Gastroesophageal sphincter (tissue), 4 donors: ENCODE measurements at regions not wholly inside any gene's neighbourhood (a gene's known extent, or its start where the extent isn't known, plus 50 kb on each side); places are given as distances from the start of the nearest gene placed in this dataset.

Experiments
- ATAC-seq: fragments of 150-250 bp; one replicate; pipeline ENCODE4 v1.9.1; 2016; ENCODE audit warnings: mild to moderate bottlenecking, moderate library complexity
- H3K27ac ChIP-seq, 4 donors: fragments of 200-600 bp; sonication (generic) in 3 of 4; 1 replicate in 3 of 4; 2 replicates in 1 of 4; pipeline ENCODE4 v1.5.1; 2016 to 2019
- H3K27me3 ChIP-seq: fragments of 200-600 bp; sonication (generic); one replicate; pipeline ENCODE4 v1.5.1; 2019
- H3K36me3 ChIP-seq, 2 donors: fragments of 200-600 bp; sonication (generic); one replicate each; pipeline ENCODE4 v1.5.1; 2019; ENCODE audit warnings: control low read depth in 1 of 2
- H3K4me1 ChIP-seq, 3 donors: fragments of 200-600 bp; sonication (generic); 1 replicate in 2 of 3; 2 replicates in 1 of 3; pipeline ENCODE4 v1.5.1; 2016 to 2019; ENCODE audit warnings: control low read depth in 2 of 3
- H3K4me3 ChIP-seq, 2 donors: fragments of 200-600 bp; sonication (generic); one replicate each; pipeline ENCODE4 v1.5.1; 2019; ENCODE audit warnings: mild to moderate bottlenecking in 1 of 2, moderate library complexity in 1 of 2
- H3K9me3 ChIP-seq, 3 donors: fragments of 200-600 bp; sonication (generic); one replicate each; pipeline ENCODE4 v1.5.1; 2017 to 2019; ENCODE audit warnings: control low read depth in 2 of 3
- EP300 ChIP-seq: sonication (generic); formaldehyde crosslinking; IDR thresholded peaks from one replicate; pipeline ENCODE4 v1.6.1; 2017; ENCODE audit warnings: antibody characterized with exemption, mild to moderate bottlenecking
- POLR2A ChIP-seq, 2 donors: fragments of 450-650 bp; IDR thresholded peaks; one replicate each; pipeline ENCODE4 v1.6.1; 2017; ENCODE audit warnings: antibody characterized with exemption in 2 of 2, mild to moderate bottlenecking in 2 of 2, moderate library complexity in 1 of 2
- POLR2AphosphoS5 ChIP-seq: sonication (generic); formaldehyde crosslinking; IDR thresholded peaks from one replicate; pipeline ENCODE4 v1.6.1; 2017; ENCODE audit warnings: antibody characterized with exemption
- WGBS, 2 donors: methylation state at CpG; one replicate each; pipeline ENCODE4 v1.1.5; 2018; ENCODE audit warnings: low coverage in 1 of 2; 5-methylcytosine and 5-hydroxymethylcytosine counted together
- TF ChIP-seq, protein P1 (sequence below), 4 experiments: fragments of 200-600 bp in 2 of 4; fragments of 450-650 bp in 2 of 4; sonication (generic) in 1 of 4; IDR thresholded peaks; one replicate each; pipeline ENCODE4 v1.5.1; 2017 to 2019; ENCODE audit warnings: antibody characterized with exemption in 4 of 4, mild to moderate bottlenecking in 2 of 4, moderate library complexity in 2 of 4

DNA sequence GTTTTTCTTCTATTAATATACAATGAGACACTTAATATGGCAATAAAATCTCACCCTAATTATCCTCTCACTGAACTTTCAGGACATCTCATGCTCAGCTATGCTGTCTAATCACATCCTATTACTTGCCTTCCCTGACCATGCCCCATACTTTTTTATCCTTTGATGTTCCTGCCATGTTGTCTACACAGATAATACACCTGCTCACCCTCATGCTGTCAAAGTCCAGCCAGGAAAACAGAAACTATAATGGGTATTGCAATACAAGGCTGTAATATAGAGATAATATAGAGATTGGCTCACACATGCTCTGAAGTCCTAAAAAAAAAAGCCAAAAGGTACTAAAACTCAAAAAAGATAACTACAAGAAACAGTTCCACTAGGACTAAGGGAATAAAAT, 305.4 kb downstream of the PRDM5 start:
- ATAC-seq, result no peak

DNA sequence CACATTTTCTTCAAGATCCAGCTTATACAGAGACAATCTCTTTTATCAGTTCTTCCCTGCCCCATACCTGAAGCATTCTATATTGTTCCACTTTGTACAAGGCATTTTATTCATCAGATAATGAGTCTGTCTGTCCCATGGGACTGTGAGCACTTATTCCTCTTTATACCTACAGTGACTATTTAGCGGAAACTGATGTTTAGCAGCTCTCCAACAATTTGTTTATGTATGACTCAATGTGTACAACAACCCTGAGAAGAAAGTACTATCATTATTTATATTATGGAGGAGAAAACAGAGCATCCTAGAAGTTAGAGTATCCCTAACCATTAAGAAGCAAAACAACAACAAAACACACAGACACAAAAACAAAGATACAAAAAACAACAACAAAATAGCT, 306.5 kb downstream of the PRDM5 start:
- ATAC-seq, result no peak
- Histone ChIP-seq H3K4me1 (no peaks in the 10 kb centered on the region), H3K9me3 (no peaks in the 10 kb centered on the region), H3K4me3 (no peak overlapping the region), H3K36me3 (no peaks in the 10 kb centered on the region), H3K27ac (no peak overlapping the region), H3K27me3 (no peaks in the 10 kb centered on the region)
- TF ChIP-seq, protein P1, sequence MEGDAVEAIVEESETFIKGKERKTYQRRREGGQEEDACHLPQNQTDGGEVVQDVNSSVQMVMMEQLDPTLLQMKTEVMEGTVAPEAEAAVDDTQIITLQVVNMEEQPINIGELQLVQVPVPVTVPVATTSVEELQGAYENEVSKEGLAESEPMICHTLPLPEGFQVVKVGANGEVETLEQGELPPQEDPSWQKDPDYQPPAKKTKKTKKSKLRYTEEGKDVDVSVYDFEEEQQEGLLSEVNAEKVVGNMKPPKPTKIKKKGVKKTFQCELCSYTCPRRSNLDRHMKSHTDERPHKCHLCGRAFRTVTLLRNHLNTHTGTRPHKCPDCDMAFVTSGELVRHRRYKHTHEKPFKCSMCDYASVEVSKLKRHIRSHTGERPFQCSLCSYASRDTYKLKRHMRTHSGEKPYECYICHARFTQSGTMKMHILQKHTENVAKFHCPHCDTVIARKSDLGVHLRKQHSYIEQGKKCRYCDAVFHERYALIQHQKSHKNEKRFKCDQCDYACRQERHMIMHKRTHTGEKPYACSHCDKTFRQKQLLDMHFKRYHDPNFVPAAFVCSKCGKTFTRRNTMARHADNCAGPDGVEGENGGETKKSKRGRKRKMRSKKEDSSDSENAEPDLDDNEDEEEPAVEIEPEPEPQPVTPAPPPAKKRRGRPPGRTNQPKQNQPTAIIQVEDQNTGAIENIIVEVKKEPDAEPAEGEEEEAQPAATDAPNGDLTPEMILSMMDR (IDR thresholded peaks at IDR 0.05), result no peak
- TF ChIP-seq POLR2A (IDR thresholded peaks at IDR 0.05) (no peak), EP300 (no peak), POLR2AphosphoS5 (no peak)
- 67% methylated on average over 1 of the region's 1 CpG; no CpG with 5 or more reads in 1 of the 2 donors for WGBS, 2 donors

More for the DNA sequence above, 305.4 kb downstream of the PRDM5 start:
- TF ChIP-seq EP300 (no peak), POLR2A (IDR thresholded peaks at IDR 0.05) (no peak), POLR2AphosphoS5 (no peak)
- TF ChIP-seq, protein P1 (IDR thresholded peaks at IDR 0.05), result no peak
- Histone ChIP-seq H3K27ac (no peak overlapping the region), H3K4me1 (no peaks in the 10 kb centered on the region), H3K9me3 (no peaks in the 10 kb centered on the region), H3K36me3 (no peaks in the 10 kb centered on the region), H3K27me3 (no peaks in the 10 kb centered on the region), H3K4me3 (no peak overlapping the region)

DNA sequence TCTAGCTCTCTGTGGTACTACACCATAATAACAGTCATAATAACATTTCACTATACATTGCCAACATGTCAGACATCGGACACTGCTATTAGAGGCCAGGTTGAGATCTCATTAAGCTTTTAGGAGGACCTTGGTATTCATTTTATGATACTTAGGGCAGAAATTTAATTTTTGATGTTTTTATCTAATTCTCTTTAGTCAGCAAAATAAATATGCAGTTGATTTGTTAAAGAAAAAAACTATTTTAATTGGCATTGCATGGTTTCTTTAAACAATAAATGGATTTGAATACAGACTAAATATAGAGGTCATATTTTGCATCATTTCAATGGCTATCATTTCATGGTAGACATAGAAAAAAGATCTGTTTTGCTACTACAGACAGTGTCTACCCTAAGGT, 308.7 kb downstream of the PRDM5 start:
- TF ChIP-seq, protein P1 (IDR thresholded peaks at IDR 0.05), result no peak
- TF ChIP-seq POLR2AphosphoS5, result no peak
- TF ChIP-seq EP300, result no peak
- TF ChIP-seq POLR2A (IDR thresholded peaks at IDR 0.05), result no peak
- H3K36me3 ChIP-seq, result no peaks in the 10 kb centered on the region
- ATAC-seq, result no peak
- no peaks in the 10 kb centered on the region for H3K9me3 ChIP-seq
- H3K4me1 ChIP-seq, result no peaks in the 10 kb centered on the region
- H3K27me3 ChIP-seq, result no peaks in the 10 kb centered on the region
- H3K27ac ChIP-seq, result no peak overlapping the region
- 94 to 100% methylated on average over 1 of the region's 1 CpG for WGBS, 2 donors
- H3K4me3 ChIP-seq, result no peak overlapping the region

DNA sequence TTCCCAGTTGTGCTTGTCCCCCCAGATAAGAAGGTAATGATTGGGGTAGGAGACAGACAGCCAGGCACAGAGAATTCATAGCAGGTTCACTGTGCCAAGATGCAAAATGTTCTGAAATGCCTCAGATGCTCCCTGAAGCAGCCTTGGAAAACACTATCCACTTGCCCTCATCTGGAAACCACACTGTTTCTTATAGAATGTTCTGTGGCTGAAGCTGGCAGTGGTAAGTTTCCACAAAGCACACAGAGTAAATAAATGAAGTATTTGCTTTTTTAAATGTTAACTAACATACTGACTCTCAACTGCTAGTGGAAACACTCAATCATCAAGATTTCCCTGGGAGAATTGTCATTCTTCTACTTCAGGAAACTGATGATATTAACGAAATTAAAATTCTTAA, 311.4 kb downstream of the PRDM5 start:
- TF ChIP-seq POLR2AphosphoS5, result no peak
- TF ChIP-seq, protein P1 (IDR thresholded peaks at IDR 0.05), result no peak
- TF ChIP-seq EP300, result no peak
- no peak for TF ChIP-seq POLR2A (IDR thresholded peaks at IDR 0.05)
- no peaks in the 10 kb centered on the region for H3K36me3 ChIP-seq
- no peak overlapping the region for H3K4me3 ChIP-seq
- no peak overlapping the region for H3K27ac ChIP-seq
- no peak for ATAC-seq
- no peaks in the 10 kb centered on the region for H3K9me3 ChIP-seq
- H3K27me3 ChIP-seq, result no peaks in the 10 kb centered on the region
- no peaks in the 10 kb centered on the region for H3K4me1 ChIP-seq
- WGBS, 2 donors, result 68 to 85% methylated on average over 1 of the region's 1 CpG

DNA sequence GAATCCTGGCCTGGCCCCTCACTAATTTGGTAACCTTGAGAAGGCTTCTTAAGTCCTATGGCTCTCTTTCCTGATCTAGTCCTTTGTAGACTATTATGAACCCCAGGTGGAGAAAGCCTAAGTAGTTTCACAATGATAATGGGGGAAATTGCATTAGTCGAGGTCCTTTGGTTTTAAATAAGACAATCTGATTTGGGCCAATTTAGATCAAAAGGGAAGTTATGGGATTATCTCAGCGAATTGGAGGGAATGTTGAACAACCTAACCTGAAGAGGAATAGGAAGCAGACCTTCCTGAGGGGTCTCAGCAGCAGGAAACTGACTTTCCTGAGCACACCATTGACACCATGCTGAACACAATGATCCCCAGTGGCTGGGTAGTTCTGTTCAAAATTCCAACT, 331.5 kb downstream of the PRDM5 start:
- Histone ChIP-seq H3K4me3 (no peak overlapping the region), H3K4me1 (no peaks in the 10 kb centered on the region), H3K9me3 (no peaks in the 10 kb centered on the region), H3K36me3 (no peaks in the 10 kb centered on the region), H3K27me3 (no peaks in the 10 kb centered on the region), H3K27ac (no peak overlapping the region)
- WGBS, 2 donors, result 62 to 68% methylated on average over 2 of the region's 2 CpGs
- TF ChIP-seq POLR2AphosphoS5 (no peak), POLR2A (IDR thresholded peaks at IDR 0.05) (no peak), EP300 (no peak)
- TF ChIP-seq, protein P1 (IDR thresholded peaks at IDR 0.05), result no peak
- no peak for ATAC-seq
